ENCODE measurements at regions not wholly inside any gene's neighbourhood (a gene's known extent, or its start where the extent isn't known, plus 50 kb on each side); places are given as distances from the start of the nearest gene placed in this dataset.
"Not testable (repeated sequence)": the region's sequence is repeated elsewhere in the genome, so short reads cannot be mapped to it uniquely, and the experiment has no call there.

DNA sequence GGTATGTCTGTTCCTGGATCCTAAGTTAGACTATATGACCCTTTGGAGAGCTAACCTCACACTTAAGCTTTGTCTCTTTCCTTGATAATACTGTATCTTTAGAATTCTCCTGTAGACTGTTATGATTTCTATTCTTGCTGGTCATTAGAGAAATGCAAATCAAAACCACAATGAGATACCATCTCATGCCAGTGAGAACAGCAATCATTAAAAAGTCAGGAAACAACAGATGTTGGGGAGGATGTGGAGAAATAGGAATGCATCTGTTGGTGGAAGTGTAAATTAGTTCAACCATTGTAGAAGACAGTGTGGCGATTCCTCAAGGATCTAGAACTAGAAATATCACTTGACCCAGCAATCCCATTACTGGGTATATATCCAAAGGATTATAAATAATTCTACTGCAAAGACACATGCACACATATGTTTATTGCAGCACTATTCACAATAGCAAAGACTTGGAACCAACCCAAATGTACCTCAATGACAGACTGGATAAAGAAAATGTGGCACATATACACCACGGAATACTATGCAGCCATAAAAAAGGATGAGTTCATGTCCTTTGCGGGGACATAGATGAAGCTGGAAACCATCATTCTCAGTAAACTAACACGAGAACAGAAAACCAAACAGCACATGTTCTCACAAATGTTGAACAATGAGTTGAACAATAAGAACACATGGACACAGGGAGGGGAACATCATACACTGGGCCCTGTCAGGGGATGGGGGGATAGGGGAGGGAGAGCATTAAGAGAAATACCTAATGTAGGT is 867.8 kb upstream of the ADGRB3 start:
- DNase-seq (ENCODE audit: low spot score): not testable (repeated sequence)

GRCh38 chr6:67766057-67766456 is 869.0 kb upstream of the ADGRB3 start:
- no peak for DNase-seq (ENCODE audit: low spot score)

DNA sequence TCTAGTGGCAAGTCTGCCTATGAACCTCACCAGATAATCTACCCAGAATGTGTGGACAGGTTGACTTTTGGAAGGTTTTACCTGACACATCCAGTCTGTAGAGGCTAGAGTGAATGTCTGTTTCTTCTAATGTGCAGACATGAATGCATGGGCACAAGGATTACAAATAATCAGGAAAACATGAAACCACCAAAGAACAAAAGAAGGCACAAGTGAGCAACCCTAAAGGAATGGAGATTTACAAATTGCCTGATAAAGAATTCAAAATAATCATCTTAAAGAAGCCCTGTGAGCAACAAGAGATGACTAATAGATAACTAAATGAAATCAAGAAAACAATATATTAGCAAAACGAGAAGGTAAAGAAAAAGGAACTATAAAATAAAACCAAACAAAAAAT is 876.1 kb upstream of the ADGRB3 start:
- no peak for DNase-seq (ENCODE audit: low spot score)

DNA sequence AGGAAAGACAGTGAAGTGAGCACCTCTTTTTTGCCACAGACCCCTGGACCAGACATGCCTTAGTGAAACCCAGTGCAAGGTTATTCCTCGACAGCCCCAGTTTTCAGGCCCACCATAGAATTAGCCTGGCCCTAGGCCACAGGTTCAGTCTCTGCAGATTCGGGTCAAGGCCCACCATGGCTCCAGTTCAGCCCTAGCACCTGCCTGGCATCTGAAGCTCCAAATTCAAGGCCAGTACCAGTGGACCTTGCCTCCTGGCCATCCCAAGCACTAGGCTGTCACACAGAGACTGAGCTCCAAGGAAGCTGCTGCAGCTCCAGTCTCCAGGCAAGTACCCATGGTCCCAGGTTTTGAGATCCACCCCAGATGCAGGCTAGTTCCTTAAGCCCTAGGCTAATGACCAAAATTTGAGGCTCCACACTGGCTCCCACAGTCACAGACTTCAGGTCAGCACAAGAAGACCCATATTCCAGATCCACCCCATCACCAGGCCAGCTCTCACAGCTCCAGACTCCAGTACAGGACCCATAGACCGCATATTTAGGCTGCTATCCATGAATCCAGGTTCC is 877.5 kb upstream of the ADGRB3 start:
- DNase-seq (ENCODE audit: low spot score): no peak

DNA sequence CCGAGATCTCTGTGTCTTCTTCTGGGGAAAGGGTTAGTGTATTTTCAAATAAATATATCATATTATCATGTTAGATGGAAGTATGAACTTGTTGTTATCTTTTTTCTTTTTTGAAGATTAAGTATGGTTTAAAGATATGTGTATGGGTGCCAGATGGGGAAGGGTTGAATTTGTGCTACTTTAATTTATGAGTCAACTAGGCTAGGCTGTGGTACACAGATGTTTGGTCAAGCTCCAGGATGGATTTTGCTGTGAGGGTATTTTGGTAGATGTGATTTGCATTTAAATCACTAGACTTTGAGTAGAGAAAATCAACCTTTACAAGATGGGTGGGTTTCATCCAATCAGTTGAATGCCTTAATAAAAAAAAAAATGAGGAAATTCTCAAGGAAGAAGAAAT is 886.6 kb upstream of the ADGRB3 start:
- no peak for DNase-seq (ENCODE audit: low spot score)

DNA sequence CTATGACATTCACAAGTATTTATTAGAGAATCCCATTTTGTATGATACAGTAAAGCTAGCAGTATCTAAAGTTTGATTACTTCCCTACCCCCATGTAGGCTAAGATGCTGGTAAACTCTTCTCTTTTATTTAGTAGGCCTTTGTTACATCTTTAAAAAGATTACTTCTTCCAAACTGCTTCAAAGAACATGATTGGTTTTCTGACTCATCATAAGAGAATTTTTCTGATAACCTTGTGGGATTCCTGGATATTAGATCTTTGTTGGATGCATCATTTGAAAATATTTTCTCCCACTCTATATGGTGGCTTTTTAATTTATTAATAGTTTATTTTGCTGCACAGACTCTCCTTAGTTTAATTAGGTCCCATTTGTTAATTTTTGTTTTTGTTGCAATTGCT is 898.3 kb upstream of the ADGRB3 start:
- no peak for DNase-seq (ENCODE audit: low spot score)

DNA sequence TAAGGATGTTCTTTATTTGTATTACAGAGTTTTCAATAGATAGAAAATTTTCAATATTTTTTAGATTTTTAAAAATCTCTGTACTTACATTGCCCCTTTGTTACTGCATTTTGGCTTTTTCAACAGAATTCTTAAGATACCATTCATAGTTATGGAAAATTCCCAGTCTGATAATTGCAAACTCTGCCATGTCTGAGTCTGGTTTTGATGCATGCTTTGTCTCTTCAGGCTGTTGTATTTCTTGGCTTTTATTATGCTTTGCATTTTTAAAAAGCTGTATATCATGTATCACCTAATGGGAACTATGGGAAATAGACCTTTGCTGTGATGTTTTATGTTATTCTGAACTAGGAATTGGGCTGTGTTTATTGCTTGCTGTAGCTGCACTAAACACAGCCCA is 898.9 kb upstream of the ADGRB3 start:
- no peak for DNase-seq (ENCODE audit: low spot score)

- no peak for DNase-seq (ENCODE audit: low spot score)
These were observed 899.5 kb upstream of the ADGRB3 start for GRCh38 chr6:67735623-67736022.

DNA sequence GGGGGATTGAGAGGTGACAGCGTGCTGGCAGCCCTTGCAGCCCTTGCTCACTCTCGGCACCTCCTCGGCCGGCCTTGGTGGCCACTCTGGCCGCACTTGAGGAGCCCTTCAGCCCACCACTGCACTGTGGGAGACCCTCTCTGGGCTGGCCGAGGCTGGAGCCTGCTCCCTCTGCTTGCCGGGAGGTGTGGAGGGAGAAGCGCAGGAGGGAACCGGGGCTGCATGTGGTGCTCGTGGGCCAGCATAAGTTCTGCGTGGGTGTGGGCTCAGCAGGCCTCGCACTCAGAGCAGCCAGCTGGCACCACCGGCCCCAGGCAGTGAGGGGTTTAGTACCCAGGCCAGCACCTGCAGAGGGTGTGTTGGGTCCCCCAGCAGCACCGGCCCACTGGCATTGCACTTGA is 912.2 kb upstream of the ADGRB3 start:
- DNase-seq (ENCODE audit: low spot score): no peak

DNA sequence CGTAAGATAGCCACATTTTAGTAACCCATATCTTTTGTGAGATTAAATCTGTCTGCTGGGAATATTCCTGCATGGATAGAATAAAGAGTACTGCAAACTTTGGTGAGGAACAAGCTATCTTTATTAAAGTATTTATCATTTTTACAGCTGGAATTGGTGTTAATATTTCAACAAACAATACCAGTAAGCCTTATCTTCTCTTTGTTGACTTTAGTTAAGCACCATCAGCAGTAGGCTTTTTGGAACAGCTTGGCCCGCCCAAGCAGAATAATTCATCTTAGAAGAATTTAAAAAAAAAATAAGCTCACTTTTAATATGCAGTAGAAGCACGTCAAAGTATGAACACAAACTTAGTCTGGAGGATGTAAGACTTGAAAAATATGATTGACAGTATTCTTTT is 917.8 kb upstream of the ADGRB3 start:
- DNase-seq (ENCODE audit: low spot score): no peak

GRCh38 chr6:67706388-67706787 is 928.7 kb upstream of the ADGRB3 start:
- DNase-seq (ENCODE audit: low spot score): no peak

DNA sequence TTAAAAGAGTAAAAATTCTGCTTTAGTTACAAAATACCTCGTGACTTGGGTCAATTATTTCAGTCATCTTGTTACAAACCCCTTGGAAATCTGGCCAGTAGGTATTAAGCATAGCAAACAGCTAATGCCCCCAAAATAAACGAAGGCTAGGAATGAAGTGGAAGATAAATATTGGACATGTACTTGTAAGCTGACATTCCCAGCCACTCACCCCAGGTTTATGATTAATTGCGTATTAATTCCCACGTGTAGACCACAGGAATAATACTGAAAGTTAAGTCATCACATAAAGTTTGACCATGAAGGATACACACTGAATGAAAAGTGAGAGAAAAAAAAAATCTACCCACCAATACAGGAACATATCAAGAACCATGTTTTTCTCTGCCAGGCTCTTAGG is 936.5 kb upstream of the ADGRB3 start:
- no peak for DNase-seq (ENCODE audit: low spot score)

DNA sequence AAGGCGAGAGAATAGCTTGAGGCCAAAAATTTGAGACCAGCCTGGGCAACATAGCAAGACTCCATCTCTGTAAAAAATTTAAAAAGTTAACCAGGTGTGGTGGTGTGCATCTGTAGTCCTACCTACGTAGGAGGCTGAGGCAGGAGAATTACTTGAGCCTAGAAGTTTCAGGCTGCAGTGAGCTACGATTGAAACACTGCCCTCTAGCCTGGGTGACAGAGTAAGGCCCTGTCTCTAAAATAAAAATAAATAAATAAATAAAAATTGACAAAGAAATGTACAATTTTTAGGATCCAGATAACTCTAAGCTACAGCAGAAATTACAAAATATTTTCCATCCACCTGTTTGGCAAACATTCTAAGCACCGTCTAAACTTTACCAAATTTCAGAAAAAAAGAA is 941.0 kb upstream of the ADGRB3 start:
- no peak for DNase-seq (ENCODE audit: low spot score)

GRCh38 chr6:67689329-67689728 is 945.8 kb upstream of the ADGRB3 start:
- no peak for DNase-seq (ENCODE audit: low spot score)

DNA sequence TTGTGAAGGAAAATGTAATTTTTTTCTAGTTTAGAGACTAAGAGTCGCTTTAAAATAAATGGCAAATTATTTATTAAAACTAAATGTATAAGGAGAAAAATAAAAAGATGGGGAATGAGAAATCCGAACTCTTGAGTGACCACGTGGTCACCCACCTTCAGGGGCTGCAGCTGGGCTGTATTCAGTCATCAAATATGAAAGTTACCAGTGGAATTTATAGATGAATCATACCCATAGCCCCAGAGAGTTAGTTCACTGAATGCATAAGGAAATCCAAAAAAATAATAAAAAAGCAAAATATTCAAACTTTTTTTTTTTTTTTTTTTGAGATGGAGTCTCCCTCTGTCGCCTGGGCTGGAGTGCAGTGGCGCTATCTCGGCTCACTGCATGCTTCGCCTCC is 947.7 kb upstream of the ADGRB3 start:
- DNase-seq (ENCODE audit: low spot score): no peak

DNA sequence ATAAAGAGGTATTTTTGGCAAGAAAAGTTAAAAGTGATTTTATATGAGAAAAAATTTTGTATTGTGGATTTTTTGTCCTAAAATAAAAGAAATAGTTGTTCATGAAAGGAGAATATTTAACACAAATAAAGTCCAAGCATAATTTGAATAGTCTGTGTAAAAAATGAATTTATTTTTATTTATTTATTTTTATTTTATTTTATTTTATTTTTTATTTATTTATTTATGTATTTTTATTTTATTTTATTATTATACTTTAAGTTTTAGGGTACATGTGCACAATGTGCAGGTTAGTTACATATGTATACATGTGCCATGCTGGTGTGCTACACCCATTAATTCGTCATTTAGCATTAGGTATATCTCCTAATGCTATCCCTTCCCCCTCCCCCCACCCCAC is 948.9 kb upstream of the ADGRB3 start:
- DNase-seq (ENCODE audit: low spot score): not testable (repeated sequence)

DNA sequence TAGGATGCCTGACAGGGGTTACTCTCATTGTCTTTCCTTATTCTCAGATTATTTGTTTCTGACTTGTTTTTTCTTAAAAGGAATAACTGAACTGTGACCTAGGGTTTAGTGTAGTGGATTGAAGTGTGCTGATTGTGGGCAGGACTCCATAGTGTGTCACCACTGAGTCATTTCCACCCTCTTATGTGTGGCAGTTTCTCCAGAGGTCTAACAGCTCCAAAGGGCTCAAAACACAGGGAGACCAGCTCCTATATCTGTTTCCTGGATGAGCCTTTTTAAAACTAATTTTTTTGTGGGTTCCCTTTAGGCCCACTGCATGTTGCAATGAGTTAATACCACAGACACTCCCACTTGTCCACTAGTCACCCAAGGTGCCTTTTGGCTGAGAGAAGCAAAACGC is 951.1 kb upstream of the ADGRB3 start:
- DNase-seq (ENCODE audit: low spot score): peak; percentile 29

DNA sequence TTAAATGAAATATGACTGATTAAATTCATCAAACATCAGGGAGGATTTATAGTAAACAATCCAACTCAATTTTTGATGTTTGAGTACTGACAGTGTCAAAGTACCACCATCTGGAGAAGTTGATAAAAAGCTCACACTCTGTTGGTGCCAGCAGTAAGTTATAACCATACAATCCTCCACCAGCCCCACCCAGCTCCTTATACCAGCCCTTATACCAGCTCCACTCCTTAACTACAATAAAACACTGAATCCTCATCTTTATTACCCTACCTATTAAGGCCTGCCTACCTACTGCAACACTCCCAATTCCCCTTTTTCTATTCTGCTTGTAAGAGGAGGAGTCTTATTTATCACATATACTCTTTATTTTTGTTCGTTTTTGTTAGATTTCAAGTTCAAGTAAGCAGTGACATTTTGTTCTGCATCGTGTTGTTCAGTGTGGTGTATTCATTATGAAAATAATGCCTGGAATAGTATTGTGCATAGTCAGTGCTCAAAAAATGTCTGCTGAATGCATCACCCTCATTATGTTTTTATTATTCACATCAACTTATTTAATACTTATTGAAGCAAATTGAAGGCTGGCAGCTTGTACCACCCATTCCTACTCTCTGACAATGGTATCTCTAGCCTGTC is 954.7 kb upstream of the ADGRB3 start:
- DNase-seq (ENCODE audit: low spot score): no peak

DNA sequence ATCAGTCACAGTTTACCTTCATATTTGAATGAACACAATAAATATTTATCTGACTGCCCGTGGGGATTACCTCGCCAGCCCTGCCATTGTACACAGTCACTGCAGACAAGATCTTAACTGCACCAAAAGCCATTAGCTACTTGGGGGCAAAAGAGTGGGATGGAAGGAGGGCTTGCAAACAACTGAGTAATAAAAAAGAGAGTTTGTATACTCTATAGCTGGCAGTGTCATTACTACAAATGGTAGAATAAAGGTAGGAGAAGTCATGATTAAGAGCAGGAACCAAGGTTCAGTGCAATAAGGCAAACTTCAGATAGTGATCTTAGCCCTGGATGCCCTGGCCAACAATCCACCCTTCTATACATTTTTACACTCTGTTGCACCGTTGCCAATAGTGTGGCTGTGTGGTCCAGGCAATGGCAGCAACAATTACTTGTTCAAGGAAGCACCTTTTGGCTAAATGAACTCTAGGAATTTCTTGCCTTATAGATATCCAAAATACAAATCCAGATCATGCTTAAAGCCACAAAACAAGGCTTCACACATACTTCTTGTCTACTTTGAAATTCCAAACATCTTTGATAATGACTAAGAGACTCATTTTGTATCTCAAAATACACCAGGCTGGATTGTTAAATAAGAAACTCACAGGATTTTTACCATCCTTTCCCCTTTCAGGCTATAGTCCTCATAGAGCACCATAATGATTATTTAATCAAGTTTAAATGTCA is 955.4 kb upstream of the ADGRB3 start:
- DNase-seq (ENCODE audit: low spot score): no peak

DNA sequence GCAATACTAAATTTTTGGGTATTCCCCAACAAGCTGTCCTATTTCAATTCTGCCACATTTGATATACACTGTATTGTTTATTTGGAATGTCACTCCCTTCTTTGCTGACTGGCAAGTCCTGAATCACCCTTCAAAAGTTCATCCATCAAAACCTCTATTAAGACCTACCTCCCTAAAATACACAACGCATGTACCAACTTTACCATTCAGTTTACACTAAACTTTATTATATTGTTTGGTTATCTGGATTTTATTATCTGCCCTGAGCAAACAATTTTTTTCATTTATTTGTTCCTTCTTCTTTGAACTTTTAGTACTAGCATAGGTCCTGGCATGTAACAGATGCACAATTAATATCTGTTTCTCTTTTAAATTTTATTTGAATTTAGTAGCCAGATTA is 958.2 kb upstream of the ADGRB3 start:
- DNase-seq (ENCODE audit: low spot score): no peak

DNA sequence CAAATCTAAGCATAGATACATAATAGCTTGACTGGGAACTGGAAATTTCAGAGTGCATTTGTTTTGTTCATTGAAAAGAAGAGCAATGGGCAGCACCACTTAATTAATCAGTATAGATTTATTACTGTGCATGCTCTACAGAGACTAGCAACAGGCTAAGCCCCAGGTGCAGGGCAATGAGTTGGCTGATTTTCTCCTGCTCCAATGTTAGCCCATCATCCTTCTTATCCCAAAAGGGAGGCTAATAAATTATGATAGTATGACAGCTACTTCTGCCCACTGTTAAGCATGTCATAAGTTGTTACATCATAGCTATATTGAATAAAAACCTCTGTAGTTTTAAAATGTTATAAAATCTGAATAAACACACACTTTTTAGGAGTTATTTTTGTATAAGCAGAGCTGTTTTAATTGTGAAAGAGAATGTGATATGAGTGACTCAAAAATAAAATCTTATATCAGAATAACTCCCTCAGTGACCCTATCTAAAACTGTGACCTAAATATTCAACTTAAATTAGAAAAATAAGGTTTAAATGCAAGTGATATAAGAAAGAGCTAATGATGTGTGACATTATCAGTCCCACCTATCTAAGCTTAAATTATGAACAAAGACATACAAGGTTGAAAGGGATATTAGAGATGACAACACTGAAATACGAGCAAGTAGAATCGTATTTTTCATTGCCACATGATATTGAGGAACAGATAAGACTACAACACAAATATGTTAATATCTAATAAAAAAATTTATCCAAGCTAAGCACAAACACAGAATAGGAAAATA is 967.3 kb upstream of the ADGRB3 start:
- no peak for DNase-seq (ENCODE audit: low spot score)

Measured in H4 (cell line).